ENCODE measurements at regions not wholly inside any gene's neighbourhood (a gene's known extent, or its start where the extent isn't known, plus 50 kb on each side); places are given as distances from the start of the nearest gene placed in this dataset.
"Not testable (repeated sequence)": the region's sequence is repeated elsewhere in the genome, so short reads cannot be mapped to it uniquely, and the experiment has no call there.

DNA sequence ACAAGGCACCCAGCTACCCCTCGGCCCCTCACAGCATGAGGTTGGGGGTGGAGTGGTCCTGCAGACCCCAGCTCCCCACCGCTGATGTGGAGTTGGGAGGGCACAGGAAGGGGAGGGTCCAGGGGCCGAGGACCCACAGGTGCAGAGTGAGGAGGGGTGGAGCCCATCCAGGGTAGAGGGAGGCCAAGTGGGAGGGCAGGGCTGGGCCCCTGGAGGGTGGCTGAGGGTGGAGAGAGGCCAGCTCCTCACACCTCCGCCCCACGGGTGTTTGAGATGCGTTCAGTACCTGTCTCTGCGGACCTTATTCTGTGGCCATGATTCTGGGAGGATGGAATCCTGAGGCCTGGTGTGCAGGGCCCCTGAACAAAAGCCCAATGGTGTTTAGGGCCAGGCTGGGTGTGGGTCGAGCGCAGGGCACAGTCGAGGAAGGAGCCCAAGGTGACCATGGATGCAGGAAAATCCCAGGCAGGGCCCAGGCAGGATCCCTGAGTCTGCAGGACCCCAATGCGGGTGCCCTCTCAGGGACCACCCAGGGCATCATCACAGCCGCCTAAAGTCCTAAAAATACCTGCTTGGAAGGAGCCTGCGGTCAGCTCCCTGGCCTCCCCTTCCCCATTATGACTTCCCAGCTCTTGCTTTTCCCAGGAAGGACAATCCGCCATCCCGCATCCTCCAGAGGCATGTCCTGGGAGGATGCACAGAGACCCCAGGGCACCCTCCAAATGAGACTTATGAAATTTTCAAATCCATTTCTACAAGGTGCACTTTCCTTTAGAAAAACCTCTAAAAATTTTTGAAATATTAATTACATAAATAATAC, 377.1 kb upstream of the SFSWAP start:
- no peak for DNase-seq (ENCODE audit: low read depth)
- no peak overlapping the region for H3K4me3 ChIP-seq (ENCODE audit: low read depth, low read length)
- TF ChIP-seq, protein P1, sequence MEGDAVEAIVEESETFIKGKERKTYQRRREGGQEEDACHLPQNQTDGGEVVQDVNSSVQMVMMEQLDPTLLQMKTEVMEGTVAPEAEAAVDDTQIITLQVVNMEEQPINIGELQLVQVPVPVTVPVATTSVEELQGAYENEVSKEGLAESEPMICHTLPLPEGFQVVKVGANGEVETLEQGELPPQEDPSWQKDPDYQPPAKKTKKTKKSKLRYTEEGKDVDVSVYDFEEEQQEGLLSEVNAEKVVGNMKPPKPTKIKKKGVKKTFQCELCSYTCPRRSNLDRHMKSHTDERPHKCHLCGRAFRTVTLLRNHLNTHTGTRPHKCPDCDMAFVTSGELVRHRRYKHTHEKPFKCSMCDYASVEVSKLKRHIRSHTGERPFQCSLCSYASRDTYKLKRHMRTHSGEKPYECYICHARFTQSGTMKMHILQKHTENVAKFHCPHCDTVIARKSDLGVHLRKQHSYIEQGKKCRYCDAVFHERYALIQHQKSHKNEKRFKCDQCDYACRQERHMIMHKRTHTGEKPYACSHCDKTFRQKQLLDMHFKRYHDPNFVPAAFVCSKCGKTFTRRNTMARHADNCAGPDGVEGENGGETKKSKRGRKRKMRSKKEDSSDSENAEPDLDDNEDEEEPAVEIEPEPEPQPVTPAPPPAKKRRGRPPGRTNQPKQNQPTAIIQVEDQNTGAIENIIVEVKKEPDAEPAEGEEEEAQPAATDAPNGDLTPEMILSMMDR (IDR thresholded peaks at IDR 0.05; ENCODE audit: control insufficient read depth, extremely low read depth, insufficient read depth), result no peak

DNA sequence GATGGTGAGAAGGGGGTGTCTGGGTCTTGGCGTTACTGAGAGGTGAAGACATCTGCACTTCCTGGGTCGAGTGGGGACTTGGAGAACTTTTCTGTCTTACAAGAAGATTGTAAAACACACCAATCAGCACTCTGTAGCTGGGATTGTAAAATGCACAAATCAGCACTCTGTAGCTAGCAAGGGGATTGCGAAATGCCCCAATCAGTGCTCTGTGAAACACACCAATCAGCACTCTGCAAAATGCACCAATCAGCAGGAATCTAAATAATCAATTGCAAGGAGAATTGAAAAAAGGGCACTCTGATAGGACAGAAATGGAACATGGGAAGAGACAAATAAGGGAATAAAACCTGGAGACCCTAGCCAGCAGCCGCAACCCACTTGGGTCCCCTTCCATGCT, 376.1 kb upstream of the SFSWAP start:
- TF ChIP-seq, protein P1 (IDR thresholded peaks at IDR 0.05; ENCODE audit: control insufficient read depth, extremely low read depth, insufficient read depth), result no peak
- no peak for DNase-seq (ENCODE audit: low read depth)
- H3K4me3 ChIP-seq (ENCODE audit: low read depth, low read length), result no peak overlapping the region

DNA sequence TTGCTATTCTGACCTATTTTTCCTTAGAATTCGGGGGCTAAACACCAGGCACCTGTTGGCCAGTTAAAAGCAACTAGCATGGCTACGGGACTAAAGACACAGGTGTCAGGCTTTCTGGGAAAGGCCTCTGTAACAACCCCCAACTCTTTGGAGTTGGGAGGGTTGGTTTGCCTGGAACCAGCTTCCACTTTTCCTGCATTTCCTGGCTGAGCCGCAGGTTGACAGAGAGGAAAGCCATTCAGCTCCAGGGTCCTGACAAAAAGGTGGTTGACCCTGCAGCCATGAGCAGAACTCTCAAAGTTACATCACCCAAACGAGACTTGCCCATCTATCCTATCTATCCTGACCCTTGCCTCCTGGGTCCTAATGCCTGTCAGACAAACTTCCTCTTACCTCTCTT, 375.4 kb upstream of the SFSWAP start:
- DNase-seq (ENCODE audit: low read depth), result no peak
- H3K4me3 ChIP-seq (ENCODE audit: low read depth, low read length), result no peak overlapping the region
- TF ChIP-seq, protein P1 (IDR thresholded peaks at IDR 0.05; ENCODE audit: control insufficient read depth, extremely low read depth, insufficient read depth), result no peak

DNA sequence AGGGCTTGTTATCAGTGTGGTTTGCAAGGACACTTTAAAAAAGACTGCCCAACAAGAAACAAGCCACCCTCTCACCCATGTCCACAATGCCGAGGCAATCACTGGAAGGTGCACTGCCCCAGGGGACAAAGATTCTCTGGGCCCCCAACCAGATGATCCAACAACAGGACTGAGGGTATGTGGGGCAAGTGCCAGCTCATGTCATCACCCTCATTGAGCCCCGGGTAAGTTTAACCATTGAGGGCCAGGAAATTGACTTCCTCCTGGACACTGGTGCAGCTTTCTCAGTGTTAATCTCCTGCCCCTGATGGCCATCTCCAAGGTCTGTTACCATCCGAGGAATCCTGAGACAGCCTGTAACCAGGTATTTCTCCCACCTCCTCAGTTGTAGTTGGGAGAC, 373.0 kb upstream of the SFSWAP start:
- not testable (repeated sequence) for DNase-seq (ENCODE audit: low read depth); H3K4me3 ChIP-seq (ENCODE audit: low read depth, low read length)

DNA sequence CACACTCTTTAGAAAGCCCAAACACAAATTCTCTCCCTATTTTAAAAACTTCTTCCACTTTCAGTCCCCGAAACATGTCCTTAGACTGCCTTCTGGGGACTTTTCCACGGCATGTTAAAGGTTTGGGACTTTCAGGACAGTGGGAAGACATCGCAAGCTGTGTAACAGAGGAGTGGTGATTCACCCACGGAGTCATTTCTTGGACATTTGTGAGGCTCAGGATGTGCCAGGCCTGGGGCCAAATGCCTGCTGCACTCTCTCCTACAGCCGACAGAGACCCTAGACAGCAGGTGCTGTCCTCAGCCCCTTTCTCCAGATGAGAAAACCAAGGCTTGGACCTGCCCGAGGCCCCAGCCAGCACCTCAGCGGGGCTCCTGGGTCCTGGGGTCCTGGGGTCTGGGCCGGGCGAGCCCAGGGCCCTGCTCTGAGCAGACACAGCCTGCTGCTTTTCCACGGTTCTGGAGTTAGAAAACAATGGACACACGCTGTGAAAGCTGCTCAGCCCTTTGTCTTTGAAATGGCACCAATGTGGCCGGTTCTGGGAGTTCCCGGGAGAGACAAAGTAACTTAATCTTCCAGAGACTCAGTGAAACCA, 370.2 kb upstream of the SFSWAP start:
- no peak for DNase-seq (ENCODE audit: low read depth)
- TF ChIP-seq, protein P1 (IDR thresholded peaks at IDR 0.05; ENCODE audit: control insufficient read depth, extremely low read depth, insufficient read depth), result no peak
- no peak overlapping the region for H3K4me3 ChIP-seq (ENCODE audit: low read depth, low read length)

DNA sequence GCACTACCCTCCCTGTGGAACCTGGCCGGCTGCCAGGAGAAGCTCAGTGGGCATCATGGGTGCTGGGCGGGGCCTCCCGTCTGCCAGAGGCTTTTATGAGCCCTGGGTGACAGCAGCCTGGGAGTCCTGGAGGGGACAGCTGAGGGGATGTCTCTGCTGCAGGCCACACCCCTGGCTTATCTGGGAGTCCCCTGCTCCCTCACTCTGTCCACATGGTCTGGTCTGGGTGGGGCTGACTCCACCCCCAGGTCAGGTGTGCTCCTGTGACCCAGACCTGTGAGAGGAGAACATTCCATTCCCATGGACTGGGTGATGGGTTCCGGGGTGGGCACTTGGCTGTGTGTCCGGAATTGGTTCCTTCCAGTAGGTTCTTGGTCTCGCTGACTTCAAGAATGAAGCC, 369.3 kb upstream of the SFSWAP start:
- DNase-seq (ENCODE audit: low read depth); H3K4me3 ChIP-seq (ENCODE audit: low read depth, low read length): not testable (repeated sequence)

DNA sequence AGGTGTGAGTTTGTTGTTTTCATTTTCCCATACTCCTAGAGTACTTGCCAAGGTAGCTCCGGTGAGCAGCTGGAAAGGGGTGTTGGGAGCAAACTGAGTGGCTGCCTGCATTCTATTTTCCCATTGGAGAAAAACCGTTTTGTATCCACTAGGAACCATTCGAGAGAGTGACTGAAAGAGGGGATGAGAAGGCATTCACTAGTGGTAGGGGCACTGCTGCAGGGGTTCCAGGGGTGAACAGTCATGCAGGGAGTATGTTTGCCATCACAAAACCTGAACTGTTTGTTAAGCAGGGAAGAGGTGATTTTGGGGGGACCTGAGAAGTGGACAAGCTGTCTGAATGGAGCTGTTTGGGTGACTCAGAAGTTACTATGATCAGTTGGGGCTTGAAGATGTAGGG, 367.5 kb upstream of the SFSWAP start:
- not testable (repeated sequence) for DNase-seq (ENCODE audit: low read depth); H3K4me3 ChIP-seq (ENCODE audit: low read depth, low read length)

DNA sequence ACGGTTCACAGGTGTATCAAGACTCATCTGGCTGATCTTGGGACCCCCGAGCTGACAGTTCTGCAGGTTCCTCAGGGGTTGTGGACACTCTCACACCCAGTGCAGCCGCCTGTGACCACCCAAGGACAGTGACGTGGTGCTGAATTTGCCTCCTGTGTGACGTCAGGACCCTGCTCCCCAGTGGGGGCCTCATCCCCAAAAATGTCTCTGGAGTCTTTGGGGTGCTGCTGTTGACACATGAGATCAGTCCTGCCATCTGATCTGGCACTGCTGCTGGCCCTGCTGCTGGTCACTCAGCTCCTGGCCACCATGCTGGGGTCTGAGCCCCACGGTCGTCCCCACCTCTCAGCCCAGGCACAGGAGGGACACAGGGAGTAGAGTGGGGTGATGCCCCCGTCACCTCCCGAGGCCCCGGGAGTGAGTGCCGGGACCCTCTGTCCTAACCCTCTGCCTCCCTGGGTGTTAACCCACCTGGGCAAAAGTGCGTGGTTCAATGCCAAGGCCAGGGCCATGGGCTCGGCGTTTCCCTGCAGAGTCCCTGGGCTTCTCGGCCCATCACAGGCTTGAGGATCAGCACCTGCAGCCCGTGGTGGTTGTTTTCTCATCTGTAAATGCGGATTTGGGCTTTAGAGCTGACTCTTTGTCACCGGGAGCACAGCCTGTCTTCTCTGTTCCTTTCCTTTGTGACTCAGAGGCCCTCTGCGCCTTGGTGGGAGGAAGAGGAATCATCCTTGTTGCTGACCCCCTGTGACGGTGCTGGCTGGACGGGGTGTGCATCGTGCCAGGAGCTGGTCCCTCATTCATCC, 366.0 kb upstream of the SFSWAP start:
- DNase-seq (ENCODE audit: low read depth); H3K4me3 ChIP-seq (ENCODE audit: low read depth, low read length): not testable (repeated sequence)

All from LNCaP clone FGC (cell line).